HUES48 (cell line): ENCODE measurements at regions not wholly inside any gene's neighbourhood (a gene's known extent, or its start where the extent isn't known, plus 50 kb on each side); places are given as distances from the start of the nearest gene placed in this dataset.
"Not testable (repeated sequence)": the region's sequence is repeated elsewhere in the genome, so short reads cannot be mapped to it uniquely, and the experiment has no call there.

Source experiments
- H3K27ac ChIP-seq: one replicate; pipeline ENCODE4 v1.7.0; 2013; ENCODE audit warnings: low read depth, low read length, inconsistent platforms
- H3K27me3 ChIP-seq: 2 replicates; pipeline ENCODE4 v1.6.1; 2013; ENCODE audit warnings: mild to moderate bottlenecking, low read length; ENCODE audit not compliant: control insufficient read depth, insufficient read depth
- H3K36me3 ChIP-seq: 2 replicates; pipeline ENCODE4 v1.6.1; 2013; ENCODE audit warnings: low read length; ENCODE audit not compliant: control insufficient read depth, insufficient read depth
- H3K4me1 ChIP-seq: 2 replicates; pipeline ENCODE4 v1.6.1; 2013; ENCODE audit warnings: mild to moderate bottlenecking, low read length; ENCODE audit not compliant: control insufficient read depth, insufficient read depth
- H3K4me3 ChIP-seq: 2 replicates; pipeline ENCODE4 v1.5.1; 2013; ENCODE audit warnings: mild to moderate bottlenecking, low read depth, low read length
- H3K9ac ChIP-seq: 2 replicates; pipeline ENCODE4 v1.6.1; 2013; ENCODE audit warnings: mild to moderate bottlenecking, low read depth, low read length, moderate library complexity
- H3K9me3 ChIP-seq: 2 replicates; pipeline ENCODE4 v1.6.1; 2013; ENCODE audit warnings: low read length; ENCODE audit not compliant: control insufficient read depth, insufficient read depth

GRCh38 chr6:11847068-11847467 is 68.5 kb upstream of the ADTRP start:
- H3K27me3 ChIP-seq, H3K4me1 ChIP-seq, H3K9ac ChIP-seq, H3K36me3 ChIP-seq, H3K27ac ChIP-seq, H3K9me3 ChIP-seq, H3K4me3 ChIP-seq: not testable (repeated sequence)

- H3K9ac ChIP-seq: no peak overlapping the region
- H3K36me3 ChIP-seq: no peaks in the 10 kb centered on the region
- H3K27me3 ChIP-seq: no peaks in the 10 kb centered on the region
- H3K27ac ChIP-seq: no peak overlapping the region
- no peaks in the 10 kb centered on the region for H3K9me3 ChIP-seq
- H3K4me3 ChIP-seq: no peak overlapping the region
- no peaks in the 10 kb centered on the region for H3K4me1 ChIP-seq
Measured at GRCh38 chr6:11845664-11846577, 67.3 kb upstream of the ADTRP start.

GRCh38 chr6:11842795-11843194 is 64.2 kb upstream of the ADTRP start:
- H3K36me3 ChIP-seq, H3K4me1 ChIP-seq, H3K9ac ChIP-seq, H3K27ac ChIP-seq, H3K4me3 ChIP-seq, H3K9me3 ChIP-seq, H3K27me3 ChIP-seq: not testable (repeated sequence)

GRCh38 chr6:11835065-11835464 is 56.5 kb upstream of the ADTRP start:
- Histone ChIP-seq H3K9ac (no peak overlapping the region), H3K27ac (no peak overlapping the region), H3K36me3 (no peaks in the 10 kb centered on the region), H3K4me3 (no peak overlapping the region), H3K4me1 (peaks cover 8% of the 10 kb centered on the region; the same call in 1 of the 2 replicates), H3K9me3 (no peaks in the 10 kb centered on the region), H3K27me3 (no peaks in the 10 kb centered on the region)

- Histone ChIP-seq H3K36me3 (no peaks in the 10 kb centered on the region), H3K9ac (no peak overlapping the region), H3K4me3 (no peak overlapping the region), H3K27me3 (no peaks in the 10 kb centered on the region), H3K4me1 (peaks cover 8% of the 10 kb centered on the region; the same call in 1 of the 2 replicates), H3K27ac (no peak overlapping the region), H3K9me3 (no peaks in the 10 kb centered on the region)
Measured at GRCh38 chr6:11833626-11834592, 55.3 kb upstream of the ADTRP start.

- peaks cover 8% of the 10 kb centered on the region; the same call in 1 of the 2 replicates for H3K4me1 ChIP-seq
- no peaks in the 10 kb centered on the region for H3K36me3 ChIP-seq
- no peaks in the 10 kb centered on the region for H3K9me3 ChIP-seq
- H3K27me3 ChIP-seq: no peaks in the 10 kb centered on the region
- H3K27ac ChIP-seq: no peak overlapping the region
- no peak overlapping the region for H3K4me3 ChIP-seq
- no peak overlapping the region for H3K9ac ChIP-seq
Measured at GRCh38 chr6:11831653-11832052, 53.0 kb upstream of the ADTRP start.

GRCh38 chr6:11830520-11830919 is 51.9 kb upstream of the ADTRP start:
- no peaks in the 10 kb centered on the region for H3K9me3 ChIP-seq
- no peak overlapping the region for H3K9ac ChIP-seq
- H3K4me3 ChIP-seq: no peak overlapping the region
- no peak overlapping the region for H3K27ac ChIP-seq
- H3K4me1 ChIP-seq: peaks cover 8% of the 10 kb centered on the region; the same call in 1 of the 2 replicates
- no peaks in the 10 kb centered on the region for H3K27me3 ChIP-seq
- no peaks in the 10 kb centered on the region for H3K36me3 ChIP-seq

GRCh38 chr6:11830105-11830504 is 51.5 kb upstream of the ADTRP start:
- no peak overlapping the region for H3K27ac ChIP-seq
- peaks cover 8% of the 10 kb centered on the region; the same call in 1 of the 2 replicates for H3K4me1 ChIP-seq
- no peak overlapping the region for H3K9ac ChIP-seq

GRCh38 chr6:11828262-11828870 is 49.8 kb upstream of the ADTRP start:
- no peak overlapping the region for H3K9ac ChIP-seq
- no peaks in the 10 kb centered on the region for H3K9me3 ChIP-seq
- no peak overlapping the region for H3K27ac ChIP-seq
- no peak overlapping the region for H3K4me3 ChIP-seq
- no peaks in the 10 kb centered on the region for H3K27me3 ChIP-seq
- no peaks in the 10 kb centered on the region; the same call in 1 of the 2 replicates for H3K4me1 ChIP-seq
- no peaks in the 10 kb centered on the region for H3K36me3 ChIP-seq

More at GRCh38 chr6:11830105-11830504, 51.5 kb upstream of the ADTRP start:
- no peaks in the 10 kb centered on the region for H3K36me3 ChIP-seq
- H3K9me3 ChIP-seq: no peaks in the 10 kb centered on the region
- H3K27me3 ChIP-seq: no peaks in the 10 kb centered on the region
- H3K4me3 ChIP-seq: no peak overlapping the region
